ENCODE measurements at regions not wholly inside any gene's neighbourhood (a gene's known extent, or its start where the extent isn't known, plus 50 kb on each side); places are given as distances from the start of the nearest gene placed in this dataset.

DNA sequence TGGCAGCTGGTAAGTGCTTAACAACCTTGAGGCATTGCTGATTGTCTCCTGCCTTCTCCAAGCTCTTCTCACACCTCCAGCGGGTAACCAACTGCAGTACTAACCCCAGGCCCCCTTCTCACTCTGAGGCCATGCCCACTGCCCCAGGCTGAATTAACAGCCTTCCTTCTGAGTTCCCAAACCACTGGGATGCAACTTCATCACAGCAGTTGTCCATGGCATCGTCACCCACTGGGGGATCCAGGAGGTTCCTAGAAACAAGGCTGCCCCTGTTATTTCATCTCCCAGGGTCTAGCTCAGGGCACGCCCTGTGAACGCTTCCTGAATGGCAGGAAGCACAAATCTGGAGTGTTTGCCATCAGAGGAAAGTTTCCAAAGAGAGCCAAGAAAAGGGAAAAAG lies 58.0 kb downstream of the SYNE3 start:
- TF ChIP-seq EZH2 (optimal IDR thresholded peaks at IDR 0.05; ENCODE audit: low read depth, low read length) (no peak), EZH2phosphoT487 (IDR thresholded peaks at IDR 0.05; ENCODE audit: low read length) (no peak)
- TF ChIP-seq, protein P1, sequence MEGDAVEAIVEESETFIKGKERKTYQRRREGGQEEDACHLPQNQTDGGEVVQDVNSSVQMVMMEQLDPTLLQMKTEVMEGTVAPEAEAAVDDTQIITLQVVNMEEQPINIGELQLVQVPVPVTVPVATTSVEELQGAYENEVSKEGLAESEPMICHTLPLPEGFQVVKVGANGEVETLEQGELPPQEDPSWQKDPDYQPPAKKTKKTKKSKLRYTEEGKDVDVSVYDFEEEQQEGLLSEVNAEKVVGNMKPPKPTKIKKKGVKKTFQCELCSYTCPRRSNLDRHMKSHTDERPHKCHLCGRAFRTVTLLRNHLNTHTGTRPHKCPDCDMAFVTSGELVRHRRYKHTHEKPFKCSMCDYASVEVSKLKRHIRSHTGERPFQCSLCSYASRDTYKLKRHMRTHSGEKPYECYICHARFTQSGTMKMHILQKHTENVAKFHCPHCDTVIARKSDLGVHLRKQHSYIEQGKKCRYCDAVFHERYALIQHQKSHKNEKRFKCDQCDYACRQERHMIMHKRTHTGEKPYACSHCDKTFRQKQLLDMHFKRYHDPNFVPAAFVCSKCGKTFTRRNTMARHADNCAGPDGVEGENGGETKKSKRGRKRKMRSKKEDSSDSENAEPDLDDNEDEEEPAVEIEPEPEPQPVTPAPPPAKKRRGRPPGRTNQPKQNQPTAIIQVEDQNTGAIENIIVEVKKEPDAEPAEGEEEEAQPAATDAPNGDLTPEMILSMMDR (IDR thresholded peaks at IDR 0.05; ENCODE audit: low read length) = no peak

All from MM.1S (cell line).